GM18498 (cell line): ENCODE measurements at regions not wholly inside any gene's neighbourhood (a gene's known extent, or its start where the extent isn't known, plus 50 kb on each side); places are given as distances from the start of the nearest gene placed in this dataset.

Experiments used
- ATAC-seq: cut with Tn5 transposase; IDR thresholded peaks from one replicate; pipeline ENCODE4 v1.9.1; 2021; ENCODE audit warnings: mild to moderate bottlenecking, moderate library complexity; ENCODE audit not compliant: unreplicated experiment

DNA sequence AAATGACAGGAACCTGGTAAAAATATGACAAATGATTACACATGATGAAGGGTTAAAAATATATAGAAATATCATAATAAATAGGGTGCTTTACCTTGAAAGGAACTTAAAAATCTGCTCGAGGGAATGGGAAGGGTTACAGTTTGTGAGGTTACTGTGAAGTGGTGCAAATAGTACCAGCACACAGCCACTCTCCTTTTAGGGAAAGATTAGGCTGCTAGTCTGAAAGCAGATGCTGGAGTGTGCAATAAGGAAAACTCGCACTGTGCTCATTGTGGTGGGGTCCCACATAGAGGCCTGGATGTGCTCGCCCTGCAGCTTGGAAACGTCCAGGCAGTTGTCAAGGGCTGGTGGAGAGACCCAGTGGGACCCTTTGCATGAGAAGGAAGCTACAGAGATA is 145.9 kb upstream of the TBX20 start:
- no peak for ATAC-seq

DNA sequence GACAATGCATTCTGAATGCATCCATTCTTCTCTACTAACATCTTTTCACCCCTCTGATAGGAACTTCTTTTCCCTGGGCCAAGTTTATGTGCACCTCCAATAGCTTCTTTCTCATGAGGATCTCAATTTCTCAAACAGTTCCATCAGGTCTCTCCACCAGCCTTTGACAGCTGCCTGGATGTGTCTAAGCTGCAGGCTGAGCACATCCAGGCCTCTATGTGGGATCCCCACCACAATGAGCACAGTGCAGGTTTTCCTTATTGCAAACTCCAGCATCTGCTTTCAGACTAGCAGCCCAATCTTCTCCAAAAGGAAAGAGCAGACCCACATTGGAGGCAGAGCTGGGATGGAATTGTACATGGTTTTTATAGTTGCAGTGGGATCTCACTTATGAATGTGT is 145.3 kb upstream of the TBX20 start:
- ATAC-seq = no peak

- no peak for ATAC-seq
Observed at GRCh38 chr7:35398518-35398917, 144.6 kb upstream of the TBX20 start.

DNA sequence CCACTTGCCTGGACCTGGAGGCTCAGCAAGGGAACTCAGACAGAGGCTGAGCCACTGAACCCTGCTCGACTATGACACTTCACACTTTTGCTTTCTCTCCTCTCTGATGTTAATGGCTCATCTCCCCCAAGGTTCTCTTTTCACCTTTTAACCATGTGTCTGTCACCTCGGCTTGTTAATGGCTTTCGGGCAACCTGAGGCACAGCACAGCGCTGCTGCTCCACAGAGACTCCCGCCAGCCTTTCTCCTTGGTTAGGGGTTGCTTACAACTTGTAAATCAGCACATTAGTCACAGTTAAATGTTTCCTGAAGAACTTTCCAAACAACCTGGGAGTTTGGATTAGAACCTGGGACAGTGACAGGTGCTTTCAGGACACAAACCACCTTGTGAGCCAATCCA is 136.2 kb upstream of the TBX20 start:
- no peak for ATAC-seq

- no peak for ATAC-seq
Observed at GRCh38 chr7:35389636-35390035, 135.7 kb upstream of the TBX20 start.

DNA sequence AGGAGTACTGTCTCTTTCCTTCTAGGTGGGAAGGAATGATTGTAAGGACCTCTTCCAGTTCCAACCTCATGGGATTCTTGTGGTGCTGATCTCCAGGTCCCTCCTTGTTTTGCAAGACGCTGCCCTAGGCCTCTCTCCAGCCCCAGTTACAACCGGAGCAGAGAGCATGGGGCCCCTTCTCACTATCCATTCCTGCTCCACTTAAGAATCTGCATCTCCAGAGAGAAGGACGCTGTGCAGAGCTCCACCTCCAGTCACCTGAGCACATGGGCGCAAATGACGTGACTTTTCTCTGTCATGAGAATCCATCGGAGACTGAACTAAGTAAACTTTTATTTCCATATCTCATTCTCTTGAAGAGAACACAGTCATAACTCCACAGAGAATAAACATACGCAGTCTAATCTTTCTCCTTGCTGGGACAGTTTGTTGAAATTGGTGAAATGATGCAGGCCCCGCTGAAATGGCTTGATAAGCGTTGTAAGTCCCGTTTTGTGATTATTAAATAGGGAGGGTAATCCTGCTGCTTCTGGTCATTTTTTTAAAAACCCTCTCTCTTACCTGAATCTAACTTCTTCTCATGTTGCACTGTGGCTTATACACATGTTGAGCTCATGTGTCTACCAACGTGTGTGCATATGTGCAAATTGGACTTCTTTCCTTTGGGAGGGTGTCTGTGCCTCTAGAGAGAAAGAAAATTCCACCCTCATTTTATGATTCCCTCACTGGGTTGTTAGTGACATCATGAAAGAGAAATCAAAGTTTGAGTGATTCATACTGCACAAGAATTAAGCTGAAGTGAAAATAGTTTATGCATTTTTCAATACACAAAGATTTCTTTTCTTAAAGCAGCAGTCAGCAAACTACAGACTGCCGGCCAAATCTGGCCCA is 133.2 kb upstream of the TBX20 start:
- no peak for ATAC-seq

GRCh38 chr7:35386082-35386815 is 132.3 kb upstream of the TBX20 start:
- ATAC-seq = no peak

DNA sequence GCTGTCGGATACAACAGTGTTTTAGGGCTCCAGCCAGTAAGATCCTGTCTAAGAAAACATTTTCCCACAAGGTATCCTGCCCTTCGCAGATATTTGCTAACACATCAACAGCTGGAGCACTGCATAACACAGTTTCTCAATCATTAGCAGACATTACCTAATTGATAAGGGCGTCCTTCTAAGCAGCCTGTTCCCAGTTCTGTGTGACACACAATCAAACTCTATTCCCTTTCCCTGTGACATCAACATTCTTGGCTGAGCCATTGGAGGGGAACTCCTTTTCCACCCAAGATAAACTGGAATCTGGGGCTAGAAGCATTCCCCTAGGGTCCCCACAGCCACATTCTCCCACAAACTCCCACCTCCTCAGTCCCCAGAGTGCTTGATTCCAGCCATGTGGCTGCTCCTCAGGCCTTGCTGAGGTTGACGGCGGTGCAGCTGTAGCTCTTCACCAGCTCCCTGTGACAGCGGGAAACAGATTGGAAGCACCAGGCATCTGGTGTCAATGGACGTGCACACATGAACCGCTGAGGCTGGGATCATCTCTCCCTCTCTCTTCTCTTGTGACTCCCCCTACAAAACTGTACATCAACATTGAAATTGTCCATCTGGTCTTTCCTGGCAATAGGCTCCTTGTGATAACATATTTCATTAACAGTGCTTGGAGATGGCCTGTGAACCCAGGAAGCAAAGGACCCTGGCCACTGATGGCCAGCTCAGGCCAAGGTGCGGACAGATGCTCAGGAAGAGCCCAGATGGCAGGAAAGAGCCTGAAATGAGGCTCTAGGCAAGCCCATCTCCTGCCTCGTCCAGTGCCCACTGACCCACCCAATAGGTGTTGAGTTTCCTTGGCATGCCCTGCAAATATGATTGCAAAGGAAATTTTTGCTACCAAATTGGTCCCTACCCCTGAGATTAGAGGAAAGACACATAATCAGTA is 131.1 kb upstream of the TBX20 start:
- no peak for ATAC-seq

GRCh38 chr7:35380739-35381224 is 126.9 kb upstream of the TBX20 start:
- ATAC-seq = no peak

- ATAC-seq = no peak
Observed at GRCh38 chr7:35379481-35379880, 125.6 kb upstream of the TBX20 start.

DNA sequence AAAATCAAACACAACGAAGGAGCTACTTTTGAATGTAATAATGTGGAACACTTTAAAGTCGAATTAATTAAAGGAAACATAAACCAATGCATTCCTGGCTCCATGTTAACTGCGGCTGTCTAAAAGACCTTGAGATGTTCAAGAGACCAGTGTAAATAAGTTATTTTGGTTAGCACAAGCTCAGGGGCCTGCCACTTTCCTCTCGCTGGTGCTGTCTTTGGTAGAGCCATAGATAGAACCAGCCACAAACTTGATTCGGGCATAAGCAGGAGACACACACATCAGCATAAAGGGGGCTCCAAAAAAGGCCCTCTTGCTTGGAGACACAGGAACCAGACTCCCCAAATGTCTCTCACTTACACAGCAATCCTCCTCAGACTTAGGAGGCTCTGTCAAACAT is 121.6 kb upstream of the TBX20 start:
- no peak for ATAC-seq

DNA sequence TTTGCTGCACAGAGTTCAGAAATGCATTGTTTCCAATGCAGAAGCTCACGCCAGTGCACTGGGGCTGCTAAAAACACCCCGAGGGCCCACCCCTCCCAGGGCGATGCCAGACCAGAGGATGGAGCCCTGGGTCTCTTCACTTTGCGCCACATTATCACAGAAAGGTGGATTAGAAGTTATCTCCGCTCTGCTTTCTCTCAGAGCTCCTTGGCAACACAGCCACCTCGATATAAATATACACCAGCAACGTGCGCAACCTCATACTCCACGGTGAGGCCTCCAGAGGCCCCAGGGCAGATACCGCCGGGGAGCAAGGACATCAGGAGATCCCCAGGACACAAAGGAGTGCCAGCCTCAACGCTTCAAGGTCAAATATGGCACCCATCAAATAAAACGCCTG is 121.0 kb upstream of the TBX20 start:
- ATAC-seq = no peak

- ATAC-seq = no peak
Observed at GRCh38 chr7:35371221-35371620, 117.3 kb upstream of the TBX20 start.

- no peak for ATAC-seq
Observed at GRCh38 chr7:35370687-35371086, 116.8 kb upstream of the TBX20 start.

- no peak for ATAC-seq
Observed at GRCh38 chr7:35366167-35367155, 112.6 kb upstream of the TBX20 start.

- no peak for ATAC-seq
Observed at GRCh38 chr7:35365523-35365922, 111.6 kb upstream of the TBX20 start.

- ATAC-seq = no peak
Observed at GRCh38 chr7:35362341-35362740, 108.4 kb upstream of the TBX20 start.

DNA sequence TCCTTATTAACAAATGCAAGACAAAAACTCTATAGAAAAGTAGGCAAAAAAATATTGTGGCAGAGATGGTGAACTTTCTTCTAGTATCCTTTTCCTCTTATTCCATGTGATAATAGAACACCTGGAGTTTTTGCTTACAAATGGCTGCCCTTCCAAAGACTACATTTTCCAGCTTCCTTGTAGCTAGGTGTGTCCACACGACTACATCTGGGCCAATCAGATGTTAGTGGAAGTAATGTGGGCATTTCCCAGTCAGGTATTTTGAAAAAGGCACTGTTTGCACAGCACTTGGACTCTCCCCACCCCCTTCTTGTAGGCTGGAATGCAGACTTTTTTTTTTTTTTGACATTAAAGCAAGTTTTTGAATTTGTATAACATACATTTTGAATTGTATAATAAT is 105.5 kb upstream of the TBX20 start:
- ATAC-seq = no peak

DNA sequence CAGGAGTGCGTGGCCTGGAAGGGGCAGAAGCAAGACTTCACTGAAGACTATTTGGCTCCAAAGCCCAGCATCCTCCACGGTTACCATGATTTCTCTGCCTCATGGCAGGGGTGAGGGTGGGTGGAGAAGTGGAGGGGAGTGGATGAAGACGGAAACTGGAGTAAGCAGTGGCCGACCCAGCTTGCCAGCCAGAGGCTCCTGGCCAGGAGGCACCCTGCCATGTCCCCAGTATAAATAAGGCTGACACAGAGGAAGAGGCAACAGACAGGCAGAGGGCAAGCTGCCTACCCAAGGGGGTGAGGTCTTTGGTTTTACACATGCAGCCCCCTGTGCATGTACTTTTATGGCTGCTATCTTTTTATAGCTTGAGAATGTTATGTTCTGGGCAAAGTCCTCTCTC is 102.6 kb upstream of the TBX20 start:
- no peak for ATAC-seq

DNA sequence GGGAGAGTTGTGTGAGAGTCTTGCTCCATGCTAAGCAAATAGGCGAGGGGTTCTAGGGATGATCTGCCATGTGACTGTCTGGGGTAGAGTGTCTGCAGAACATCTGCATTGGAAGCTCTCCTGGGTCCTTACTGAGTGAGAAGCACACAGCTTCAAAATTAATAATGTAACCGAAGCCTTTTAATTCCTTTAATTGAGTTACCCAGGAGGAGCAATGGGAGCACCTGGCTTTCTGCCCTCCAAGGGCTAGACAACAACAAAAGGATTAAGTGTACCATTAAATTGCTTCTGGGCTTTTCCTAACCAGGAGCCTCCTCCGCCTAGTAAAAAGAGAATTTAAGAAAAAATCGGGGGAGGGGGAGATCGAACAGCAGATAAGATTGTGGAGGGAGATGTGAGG is 102.0 kb upstream of the TBX20 start:
- no peak for ATAC-seq
